ENCODE measurements at regions not wholly inside any gene's neighbourhood (a gene's known extent, or its start where the extent isn't known, plus 50 kb on each side); places are given as distances from the start of the nearest gene placed in this dataset.

GRCh38 chr2:16124881-16125613 lies 184.7 kb downstream of the MYCN start:
- no peak for DNase-seq

- DNase-seq, result no peak
These were observed 183.8 kb downstream of the MYCN start for GRCh38 chr2:16123856-16124780.

- no peak for DNase-seq
These were observed 183.1 kb downstream of the MYCN start for GRCh38 chr2:16123421-16123820.

GRCh38 chr2:16122556-16122955 lies 182.2 kb downstream of the MYCN start:
- DNase-seq, result no peak

GRCh38 chr2:16121986-16122390 lies 181.6 kb downstream of the MYCN start:
- no peak for DNase-seq

- no peak for DNase-seq
These were observed 181.1 kb downstream of the MYCN start for GRCh38 chr2:16121231-16121985.

GRCh38 chr2:16120591-16121180 lies 180.3 kb downstream of the MYCN start:
- no peak for DNase-seq

- DNase-seq, result no peak
These were observed 179.4 kb downstream of the MYCN start for GRCh38 chr2:16119741-16120140.

GRCh38 chr2:16118611-16119590 lies 178.6 kb downstream of the MYCN start:
- no peak for DNase-seq

- no peak for DNase-seq
These were observed 177.7 kb downstream of the MYCN start for GRCh38 chr2:16117791-16118610.

GRCh38 chr2:16117021-16117700 lies 176.8 kb downstream of the MYCN start:
- DNase-seq, result no peak

- no peak for DNase-seq
These were observed 175.8 kb downstream of the MYCN start for GRCh38 chr2:16115881-16116830.

GRCh38 chr2:16115291-16115690 lies 174.9 kb downstream of the MYCN start:
- no peak for DNase-seq

GRCh38 chr2:16114836-16115235 lies 174.5 kb downstream of the MYCN start:
- no peak for DNase-seq

GRCh38 chr2:16114070-16114469 lies 173.7 kb downstream of the MYCN start:
- DNase-seq, result no peak

GRCh38 chr2:16113568-16113967 lies 173.2 kb downstream of the MYCN start:
- no peak for DNase-seq

- no peak for DNase-seq
These were observed 172.7 kb downstream of the MYCN start for GRCh38 chr2:16112972-16113560.

- no peak for DNase-seq
These were observed 172.1 kb downstream of the MYCN start for GRCh38 chr2:16112251-16112971.

Data from GOT3 (cell line).